Caki2 (cell line): ENCODE measurements at regions not wholly inside any gene's neighbourhood (a gene's known extent, or its start where the extent isn't known, plus 50 kb on each side); places are given as distances from the start of the nearest gene placed in this dataset.

Source experiments
- DNase-seq: peaks from one replicate; pipeline ENCODE4 v3.0.0-alpha.2; 2015; ENCODE audit warnings: low read depth
- in situ Hi-C: cut with HindIII; loops from 2 replicates; pipeline ENCODE4 v1.10.0; 2016; ENCODE audit warnings: low sequenced_read_pairs, low pct_unique_long_range_greater_than_20kb, mixed read lengths

GRCh38 chr12:25769082-25769945 is 189.2 kb upstream of the RASSF8 start:
- DNase-seq, result no peak
- in situ Hi-C loops, result no loop called here

GRCh38 chr12:25771041-25771440 is 187.4 kb upstream of the RASSF8 start:
- no peak for DNase-seq
- in situ Hi-C loops, result no loop called here

DNA sequence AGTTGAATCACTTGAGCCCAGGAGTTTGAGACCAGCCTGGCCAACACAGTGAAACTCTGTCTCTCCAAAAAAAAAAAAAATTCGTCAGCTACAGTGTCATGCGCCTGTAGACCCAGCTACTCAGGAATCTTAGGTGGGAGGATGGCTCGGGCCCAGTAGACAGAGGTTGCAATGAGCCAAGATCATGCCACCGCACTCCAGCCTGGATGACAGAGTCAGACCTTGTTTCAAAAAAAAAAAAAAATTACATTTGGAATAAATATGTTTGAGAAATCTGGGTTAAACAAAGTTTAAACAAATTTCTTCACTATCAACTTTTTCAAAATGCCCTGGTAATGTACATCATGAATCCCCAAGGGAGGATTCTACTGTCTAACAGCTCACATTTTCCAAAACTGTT is 187.0 kb upstream of the RASSF8 start:
- in situ Hi-C loops, result no loop called here
- DNase-seq, result no peak

- in situ Hi-C loops, result no loop called here
- DNase-seq, result no peak
These were observed 182.5 kb upstream of the RASSF8 start for GRCh38 chr12:25775968-25776367.

DNA sequence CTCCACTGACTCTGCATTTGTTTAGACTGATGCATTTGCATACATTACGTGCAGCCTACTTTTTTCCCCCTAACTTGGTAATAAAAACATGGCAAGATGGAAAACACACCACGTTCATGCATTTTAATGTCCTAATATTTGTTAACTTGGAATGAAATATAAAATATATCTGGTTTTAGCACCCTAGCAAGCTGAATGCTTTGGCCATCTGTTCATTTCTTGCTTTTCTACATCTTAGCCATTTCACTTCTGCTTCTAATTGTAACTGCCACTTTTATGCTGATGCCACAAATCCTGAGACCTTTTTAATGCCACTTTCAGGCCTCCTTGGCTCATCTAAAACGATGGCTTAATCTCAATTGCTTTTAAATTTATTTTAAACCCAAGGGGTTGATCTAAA is 177.7 kb upstream of the RASSF8 start:
- no peak for DNase-seq
- in situ Hi-C loops, result no loop called here

GRCh38 chr12:25781232-25781631 is 177.2 kb upstream of the RASSF8 start:
- DNase-seq, result no peak

DNA sequence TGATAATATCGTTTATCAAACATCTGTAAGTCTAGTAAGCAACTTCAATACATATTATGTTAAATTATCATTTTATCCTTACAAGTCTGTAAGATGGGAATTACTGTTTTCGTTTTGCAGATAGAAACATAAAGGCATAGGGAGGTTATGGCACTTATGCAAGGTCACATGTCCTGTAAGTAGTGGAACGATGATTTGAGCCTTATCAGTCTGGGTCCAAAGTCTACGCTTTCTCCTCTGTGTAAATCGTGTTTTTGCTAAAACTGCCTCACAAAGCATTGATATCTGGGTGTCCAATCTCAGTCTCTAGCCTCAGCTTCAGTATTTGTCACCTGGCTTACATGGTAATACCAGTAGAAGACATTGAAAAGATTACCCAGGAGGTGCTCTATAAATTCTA is 174.9 kb upstream of the RASSF8 start:
- in situ Hi-C loops, result no loop called here
- no peak for DNase-seq

More at GRCh38 chr12:25781232-25781631, 177.2 kb upstream of the RASSF8 start:
- in situ Hi-C loops, result no loop called here

GRCh38 chr12:25784669-25785068 is 173.8 kb upstream of the RASSF8 start:
- DNase-seq, result no peak
- in situ Hi-C loops, result no loop called here

GRCh38 chr12:25785134-25785533 is 173.3 kb upstream of the RASSF8 start:
- in situ Hi-C loops, result no loop called here
- no peak for DNase-seq

DNA sequence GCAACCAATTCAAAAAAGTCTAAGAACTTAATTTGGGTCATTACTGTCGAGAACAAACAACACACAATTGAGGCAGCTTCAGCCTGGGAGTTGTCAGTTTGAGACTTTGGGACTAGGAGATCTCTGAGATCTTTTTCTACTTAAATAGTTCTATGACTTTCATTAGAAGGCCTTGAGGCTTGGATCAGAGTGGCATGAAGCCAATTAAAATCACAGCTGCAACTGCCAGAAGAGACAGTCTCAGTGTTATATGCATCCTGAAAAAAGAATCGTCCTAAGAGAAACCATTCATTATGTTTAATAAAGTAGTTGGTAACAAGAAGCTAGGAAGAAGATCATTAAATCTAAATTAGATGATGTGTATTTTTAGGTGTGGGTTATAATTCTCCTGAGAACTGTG is 170.8 kb upstream of the RASSF8 start:
- in situ Hi-C loops, result no loop called here
- no peak for DNase-seq

GRCh38 chr12:25788707-25789442 is 169.6 kb upstream of the RASSF8 start:
- in situ Hi-C loops, result no loop called here
- no peak for DNase-seq

DNA sequence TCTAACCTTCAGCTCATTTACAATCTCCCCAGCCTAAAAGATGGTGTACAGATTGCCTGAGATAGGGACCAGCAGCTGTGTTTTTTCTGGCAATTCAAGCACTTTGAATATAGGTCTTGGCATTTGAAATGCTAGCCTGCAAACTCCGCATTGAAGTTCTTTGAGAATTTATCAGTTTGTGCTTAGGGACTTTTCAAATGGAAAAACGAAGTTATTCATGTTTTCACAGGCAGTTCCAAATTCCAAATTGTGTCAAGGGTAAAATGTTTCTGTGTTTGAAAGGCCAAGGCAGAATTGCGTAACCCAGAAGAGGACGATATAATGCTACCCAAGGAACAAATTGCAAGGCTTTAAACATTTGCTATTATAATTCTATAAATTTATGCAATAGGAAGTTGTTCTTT is 168.9 kb upstream of the RASSF8 start:
- DNase-seq, result no peak
- in situ Hi-C loops, result no loop called here

GRCh38 chr12:25792031-25792430 is 166.5 kb upstream of the RASSF8 start:
- DNase-seq, result no peak
- in situ Hi-C loops, result no loop called here

GRCh38 chr12:25793196-25793595 is 165.3 kb upstream of the RASSF8 start:
- in situ Hi-C loops, result no loop called here
- DNase-seq, result no peak

- no peak for DNase-seq
- in situ Hi-C loops, result no loop called here
These were observed 163.9 kb upstream of the RASSF8 start for GRCh38 chr12:25794571-25794970.

GRCh38 chr12:25796523-25797000 is 161.9 kb upstream of the RASSF8 start:
- no peak for DNase-seq
- in situ Hi-C loops, result no loop called here

DNA sequence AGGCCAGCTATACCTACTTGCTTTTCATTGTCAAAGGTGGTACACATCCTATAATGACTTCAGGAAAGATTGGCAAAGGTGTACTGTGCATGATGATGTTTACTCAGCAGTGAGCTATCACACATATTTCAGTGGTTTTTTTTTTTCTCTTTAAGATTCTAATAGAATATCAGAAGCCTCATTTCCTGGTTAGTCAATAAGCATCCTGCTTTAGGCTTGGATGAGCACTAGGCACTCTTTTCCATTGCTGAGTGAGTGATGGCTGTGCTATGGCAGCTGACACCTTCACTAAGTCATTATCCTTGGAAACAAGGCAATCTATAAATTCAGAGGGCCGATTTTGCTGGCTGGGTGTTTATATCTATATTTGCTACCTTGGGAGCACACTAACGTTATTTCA is 161.1 kb upstream of the RASSF8 start:
- in situ Hi-C loops, result no loop called here
- DNase-seq, result peak; percentile 27

DNA sequence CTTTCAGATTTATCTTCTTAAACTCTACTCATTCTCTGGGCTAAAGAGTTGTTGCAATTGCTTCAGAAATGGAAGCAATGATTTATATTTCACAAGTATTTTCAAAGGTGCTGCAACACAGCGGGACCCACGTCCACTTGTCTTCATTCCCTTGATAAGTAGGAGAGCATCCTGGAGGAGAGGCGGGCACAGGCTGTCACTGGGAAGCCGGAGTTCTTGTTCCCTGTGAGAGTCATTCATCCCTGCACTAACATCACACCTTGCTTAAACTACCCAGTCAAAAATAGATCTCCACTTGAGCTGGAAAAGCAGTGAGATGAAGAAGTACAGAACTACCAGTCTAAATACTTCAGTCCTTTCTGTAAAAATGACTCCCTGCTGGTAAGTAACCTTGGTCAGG is 160.5 kb upstream of the RASSF8 start:
- in situ Hi-C loops, result no loop called here
- no peak for DNase-seq

DNA sequence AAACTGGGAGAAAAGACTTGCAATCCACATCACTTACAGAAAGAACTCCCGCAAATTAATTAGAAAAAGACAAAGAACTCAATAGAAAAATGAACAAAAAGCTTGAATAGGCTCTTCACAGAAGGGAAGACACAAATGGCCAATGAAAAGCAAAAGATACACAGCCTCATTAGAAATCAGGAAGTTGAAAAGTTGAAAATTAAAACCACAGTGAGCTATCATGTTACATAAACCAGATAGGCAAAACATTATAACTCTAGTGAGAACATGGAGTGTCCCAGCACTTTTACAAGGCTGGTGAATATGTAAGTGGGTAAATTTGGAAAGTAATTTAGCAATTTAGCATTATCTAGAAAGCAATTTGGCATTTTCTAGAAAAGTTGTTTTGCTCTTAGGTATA is 158.4 kb upstream of the RASSF8 start:
- in situ Hi-C loops, result no loop called here
- no peak for DNase-seq

DNA sequence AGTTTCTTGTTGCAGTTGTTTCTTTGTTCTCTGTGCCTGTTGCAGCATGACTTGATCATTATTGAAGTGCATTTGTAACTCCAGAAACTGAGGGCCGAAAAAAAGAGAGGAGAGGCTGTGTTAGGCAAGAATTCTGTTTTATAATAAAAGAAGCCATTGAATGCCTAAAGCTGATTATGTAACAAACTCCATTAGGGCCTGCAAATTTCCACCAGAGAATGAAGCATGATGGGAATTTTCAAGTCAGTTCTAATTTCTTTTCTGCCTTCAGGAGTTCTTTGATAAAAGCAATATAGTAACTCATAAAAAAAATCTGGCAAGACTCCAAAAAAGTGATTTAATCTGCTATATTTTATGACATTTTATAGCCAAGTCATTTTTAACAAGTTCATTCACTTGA is 156.7 kb upstream of the RASSF8 start:
- in situ Hi-C loops, result no loop called here
- no peak for DNase-seq
